Skeletal muscle cell (primary cell): ENCODE measurements at regions not wholly inside any gene's neighbourhood (a gene's known extent, or its start where the extent isn't known, plus 50 kb on each side); places are given as distances from the start of the nearest gene placed in this dataset.

Source experiments
- DNase-seq: peaks from one replicate; pipeline ENCODE4 v3.0.0-alpha.2; 2010; ENCODE audit warnings: low read depth
- H3K4me3 ChIP-seq: 2 replicates; pipeline ENCODE4 v1.5.1; 2011; ENCODE audit warnings: low read depth, mild to moderate bottlenecking, control low read depth, low read length, moderate library complexity

- no peak overlapping the region for H3K4me3 ChIP-seq
These were observed 453.1 kb downstream of the CMPK2 start for GRCh38 chr2:6412533-6413091.

GRCh38 chr2:6417050-6417449, 448.7 kb downstream of the CMPK2 start:
- H3K4me3 ChIP-seq: no peak overlapping the region
- no peak for DNase-seq

More at GRCh38 chr2:6412533-6413091, 453.1 kb downstream of the CMPK2 start:
- DNase-seq: no peak

- no peak overlapping the region for H3K4me3 ChIP-seq
- no peak for DNase-seq
These were observed 447.4 kb downstream of the CMPK2 start for GRCh38 chr2:6418291-6418690.

GRCh38 chr2:6421138-6421730, 444.5 kb downstream of the CMPK2 start:
- no peak overlapping the region for H3K4me3 ChIP-seq
- no peak for DNase-seq

GRCh38 chr2:6421888-6422287, 443.8 kb downstream of the CMPK2 start:
- no peak overlapping the region for H3K4me3 ChIP-seq
- no peak for DNase-seq

GRCh38 chr2:6423157-6423556, 442.6 kb downstream of the CMPK2 start:
- no peak for DNase-seq
- H3K4me3 ChIP-seq: no peak overlapping the region

- no peak for DNase-seq
- H3K4me3 ChIP-seq: no peak overlapping the region
These were observed 441.8 kb downstream of the CMPK2 start for GRCh38 chr2:6423944-6424343.

- DNase-seq: no peak
- no peak overlapping the region for H3K4me3 ChIP-seq
These were observed 440.7 kb downstream of the CMPK2 start for GRCh38 chr2:6425032-6425431.

GRCh38 chr2:6429210-6429986, 436.3 kb downstream of the CMPK2 start:
- no peak overlapping the region for H3K4me3 ChIP-seq
- no peak for DNase-seq

- no peak overlapping the region for H3K4me3 ChIP-seq
- DNase-seq: no peak
These were observed 431.3 kb downstream of the CMPK2 start for GRCh38 chr2:6434438-6434837.

GRCh38 chr2:6441800-6442199, 423.9 kb downstream of the CMPK2 start:
- no peak for DNase-seq
- no peak overlapping the region for H3K4me3 ChIP-seq

GRCh38 chr2:6442252-6442985, 423.3 kb downstream of the CMPK2 start:
- no peak for DNase-seq
- no peak overlapping the region for H3K4me3 ChIP-seq

GRCh38 chr2:6443061-6443823, 422.5 kb downstream of the CMPK2 start:
- DNase-seq: no peak
- no peak overlapping the region for H3K4me3 ChIP-seq

- DNase-seq: no peak
- no peak overlapping the region for H3K4me3 ChIP-seq
These were observed 421.2 kb downstream of the CMPK2 start for GRCh38 chr2:6444514-6444913.

GRCh38 chr2:6445156-6445555, 420.6 kb downstream of the CMPK2 start:
- DNase-seq: no peak
- H3K4me3 ChIP-seq: no peak overlapping the region

- H3K4me3 ChIP-seq: no peak overlapping the region
- DNase-seq: no peak
These were observed 418.6 kb downstream of the CMPK2 start for GRCh38 chr2:6446938-6447608.

GRCh38 chr2:6448893-6449292, 416.8 kb downstream of the CMPK2 start:
- DNase-seq: no peak
- no peak overlapping the region for H3K4me3 ChIP-seq

GRCh38 chr2:6449343-6449742, 416.4 kb downstream of the CMPK2 start:
- DNase-seq: no peak
- no peak overlapping the region for H3K4me3 ChIP-seq
